Smooth muscle cell (in vitro differentiated cells): ENCODE measurements at regions not wholly inside any gene's neighbourhood (a gene's known extent, or its start where the extent isn't known, plus 50 kb on each side); places are given as distances from the start of the nearest gene placed in this dataset.

Experiments used
- DNase-seq: peaks from one replicate; lab custom pipeline; 2025; ENCODE audit not compliant: unreplicated experiment; lab: John Stamatoyannopoulos, UW
- H2AFZ ChIP-seq: fragments of 200-600 bp; sonication (generic); 2 replicates; pipeline ENCODE4 v1.6.0; 2016; ENCODE audit warnings: antibody characterized with exemption, low read depth, mild to moderate bottlenecking
- H3F3A ChIP-seq: fragments of 200-600 bp; sonication (generic); 2 replicates; pipeline ENCODE4 v1.6.0; 2017; ENCODE audit warnings: antibody characterized with exemption, low read depth
- H3K27ac ChIP-seq: fragments of 200-600 bp; sonication (generic); 2 replicates; pipeline ENCODE4 v1.5.1; 2016; ENCODE audit warnings: low read depth, mild to moderate bottlenecking
- H3K27me3 ChIP-seq: fragments of 200-600 bp; sonication (generic); 2 replicates; pipeline ENCODE4 v1.6.1; 2016; ENCODE audit warnings: low read depth, mild to moderate bottlenecking
- H3K36me3 ChIP-seq: fragments of 200-600 bp; sonication (generic); 2 replicates; pipeline ENCODE4 v1.5.1; 2016; ENCODE audit warnings: low read depth
- H3K4me1 ChIP-seq: fragments of 200-600 bp; sonication (generic); 2 replicates; pipeline ENCODE4 v1.5.1; 2016; ENCODE audit warnings: low read depth
- H3K4me2 ChIP-seq: fragments of 200-600 bp; sonication (generic); 2 replicates; pipeline ENCODE4 v1.6.0; 2016; ENCODE audit warnings: mild to moderate bottlenecking
- H3K4me3 ChIP-seq: fragments of 200-600 bp; sonication (generic); 2 replicates; pipeline ENCODE4 v1.5.1; 2016; ENCODE audit warnings: mild to moderate bottlenecking
- H3K79me2 ChIP-seq: fragments of 200-600 bp; sonication (generic); 2 replicates; pipeline ENCODE4 v1.6.0; 2016; ENCODE audit warnings: low read depth, mild to moderate bottlenecking
- H3K9ac ChIP-seq: fragments of 200-600 bp; sonication (generic); 2 replicates; pipeline ENCODE4 v1.6.0; 2016; ENCODE audit warnings: low read depth
- H3K9me3 ChIP-seq: fragments of 200-600 bp; sonication (generic); replicated peaks from 2 replicates; pipeline ENCODE4 v1.5.1; 2016; ENCODE audit warnings: low read depth
- H4K20me1 ChIP-seq: fragments of 200-600 bp; sonication (generic); 2 replicates; pipeline ENCODE4 v1.6.0; 2016; ENCODE audit warnings: low read depth
- CTCF ChIP-seq: fragments of 200-600 bp; sonication (generic); IDR thresholded peaks from 2 replicates; pipeline ENCODE4 v1.5.1; 2017; ENCODE audit warnings: borderline replicate concordance, mild to moderate bottlenecking, antibody characterized with exemption; ENCODE audit not compliant: insufficient read depth, poor library complexity, severe bottlenecking
- WGBS: methylation state at CpG from one replicate; pipeline ENCODE4 v1.1.7; 2016; ENCODE audit warnings: low lambda C conversion rate; 5-methylcytosine and 5-hydroxymethylcytosine counted together

- Histone ChIP-seq H3K9me3 (no peaks in the 10 kb centered on the region), H3K4me2 (no peak overlapping the region), H3K9ac (no peak overlapping the region), H4K20me1 (no peaks in the 10 kb centered on the region), H3K27me3 (no peaks in the 10 kb centered on the region), H3F3A (no peaks in the 10 kb centered on the region), H3K36me3 (no peaks in the 10 kb centered on the region), H3K27ac (no peak overlapping the region), H3K79me2 (no peaks in the 10 kb centered on the region), H2AFZ (no peak overlapping the region), H3K4me3 (no peak overlapping the region), H3K4me1 (no peaks in the 10 kb centered on the region)
- TF ChIP-seq CTCF = no peak
- no peak for DNase-seq
- 87% methylated on average over 6 of the region's 6 CpGs for WGBS
Measured at GRCh38 chr20:60272790-60273189, 314.6 kb downstream of the CDH26 start.

DNA sequence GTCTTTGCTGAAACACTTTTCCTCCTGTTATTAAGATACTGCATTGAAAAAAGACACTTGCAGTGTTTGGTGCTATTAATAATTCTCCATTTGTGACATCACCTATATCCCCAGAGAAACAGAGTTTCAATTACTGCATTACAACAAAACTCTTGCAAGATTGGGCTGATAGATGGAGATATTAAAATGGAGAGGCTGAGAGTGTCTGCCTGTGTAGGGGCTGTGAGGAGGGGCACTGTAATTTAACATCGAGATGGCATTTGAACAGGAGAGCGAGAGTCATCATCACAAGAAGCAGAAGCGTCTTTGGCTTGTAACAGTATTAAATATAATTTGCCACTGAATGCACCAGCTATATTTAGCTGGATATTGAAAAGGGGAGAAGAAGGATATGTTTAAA lies 316.5 kb downstream of the CDH26 start:
- Histone ChIP-seq H3K4me1 (no peaks in the 10 kb centered on the region), H3K4me3 (no peak overlapping the region), H4K20me1 (no peaks in the 10 kb centered on the region), H3F3A (no peaks in the 10 kb centered on the region), H3K9me3 (no peaks in the 10 kb centered on the region), H2AFZ (no peak overlapping the region), H3K4me2 (no peak overlapping the region), H3K27me3 (no peaks in the 10 kb centered on the region), H3K27ac (no peak overlapping the region), H3K36me3 (no peaks in the 10 kb centered on the region), H3K79me2 (no peaks in the 10 kb centered on the region), H3K9ac (no peak overlapping the region)
- WGBS = 92% methylated on average over 3 of the region's 3 CpGs
- TF ChIP-seq CTCF = no peak
- DNase-seq = no peak

DNA sequence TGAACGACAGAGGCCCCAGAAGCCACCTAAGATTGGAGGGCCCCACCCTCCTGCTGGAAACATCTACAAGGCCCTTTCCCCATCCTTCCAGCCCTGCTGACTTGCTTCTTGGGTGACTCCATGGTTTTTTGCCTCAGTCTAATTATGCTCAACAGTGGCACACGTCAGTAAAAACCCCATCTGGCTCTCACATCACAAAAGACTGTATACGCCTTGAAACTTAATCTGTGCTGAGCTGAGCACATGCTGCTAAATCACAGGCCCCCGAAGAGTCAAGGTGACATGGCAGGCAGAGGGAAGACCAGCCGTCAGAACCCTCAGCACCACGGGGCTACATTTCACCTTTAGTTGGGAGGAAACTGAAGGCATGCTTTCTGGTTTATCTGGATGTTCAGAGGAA lies 323.1 kb downstream of the CDH26 start:
- Histone ChIP-seq H3K27me3 (no peaks in the 10 kb centered on the region), H3K4me1 (no peaks in the 10 kb centered on the region), H2AFZ (no peak overlapping the region), H3K36me3 (no peaks in the 10 kb centered on the region), H3K4me3 (no peak overlapping the region), H3K79me2 (no peaks in the 10 kb centered on the region), H3K9me3 (peaks cover 3% of the 10 kb centered on the region), H3K9ac (no peak overlapping the region), H4K20me1 (no peaks in the 10 kb centered on the region), H3K27ac (no peak overlapping the region), H3F3A (no peaks in the 10 kb centered on the region), H3K4me2 (no peak overlapping the region)
- TF ChIP-seq CTCF = no peak
- no peak for DNase-seq
- WGBS = 84% methylated on average over 6 of the region's 6 CpGs

- H3K79me2 ChIP-seq = no peaks in the 10 kb centered on the region
- H3K4me1 ChIP-seq = no peaks in the 10 kb centered on the region
- H3K9ac ChIP-seq = no peak overlapping the region
- H3K27ac ChIP-seq = no peak overlapping the region
- peaks cover 3% of the 10 kb centered on the region for H3K9me3 ChIP-seq
- no peak for DNase-seq
- H3K36me3 ChIP-seq = no peaks in the 10 kb centered on the region
- no peak overlapping the region for H3K4me3 ChIP-seq
- H3F3A ChIP-seq = no peaks in the 10 kb centered on the region
- no peak overlapping the region for H3K4me2 ChIP-seq
- no peaks in the 10 kb centered on the region for H3K27me3 ChIP-seq
- no peak for TF ChIP-seq CTCF
- no peak overlapping the region for H2AFZ ChIP-seq
- no peaks in the 10 kb centered on the region for H4K20me1 ChIP-seq
Measured at GRCh38 chr20:60283281-60283680, 325.1 kb downstream of the CDH26 start.
